Ovary (tissue), 3 donors: ENCODE measurements at regions not wholly inside any gene's neighbourhood (a gene's known extent, or its start where the extent isn't known, plus 50 kb on each side); places are given as distances from the start of the nearest gene placed in this dataset.

ENCODE experiments used
- CTCF ChIP-seq, 3 donors: fragments of 450-650 bp in 2 of 3; fragments of 200-600 bp in 1 of 3; IDR thresholded peaks; one replicate each; pipeline versions ENCODE4 v1.5.1 to v1.8.0; 2016 to 2022; ENCODE audit warnings: antibody characterized with exemption in 3 of 3, mild to moderate bottlenecking in 1 of 3
- EP300 ChIP-seq: sonication (generic); formaldehyde crosslinking; IDR thresholded peaks from one replicate; pipeline ENCODE4 v1.6.1; 2017; ENCODE audit warnings: antibody characterized with exemption
- POLR2A ChIP-seq: fragments of 450-650 bp; IDR thresholded peaks from one replicate; pipeline ENCODE4 v1.6.1; 2017; ENCODE audit warnings: antibody characterized with exemption, mild to moderate bottlenecking, moderate library complexity
- donor health status: DM: no; HTN: no; CAD: no.

GRCh38 chr11:119807841-119808240 is 78.8 kb upstream of the NECTIN1 start:
- TF ChIP-seq CTCF (IDR thresholded peaks at IDR 0.05), result no peak
- TF ChIP-seq EP300, result no peak
- no peak for TF ChIP-seq POLR2A
